ENCODE measurements at regions not wholly inside any gene's neighbourhood (a gene's known extent, or its start where the extent isn't known, plus 50 kb on each side); places are given as distances from the start of the nearest gene placed in this dataset.

GRCh38 chr15:30030345-30030744, 52.4 kb upstream of the GOLGA8J start:
- TF ChIP-seq POLR2AphosphoS5 (IDR thresholded peaks at IDR 0.05) (no peak), POLR2A (IDR thresholded peaks at IDR 0.05) (no peak)

All from sigmoid colon (tissue), 4 donors.